ENCODE measurements at regions not wholly inside any gene's neighbourhood (a gene's known extent, or its start where the extent isn't known, plus 50 kb on each side); places are given as distances from the start of the nearest gene placed in this dataset.

GRCh38 chr2:122389694-122390093 is 634.2 kb downstream of the TSN start:
- no peak for TF ChIP-seq CTCF (conservative IDR thresholded peaks at IDR 0.05; ENCODE audit: control insufficient read depth, insufficient read depth, low read depth, low read length)

GRCh38 chr2:122390406-122390805 is 635.0 kb downstream of the TSN start:
- no peak overlapping the region for H3K4me3 ChIP-seq (ENCODE audit: control insufficient read depth, low read depth, low read length)
- TF ChIP-seq CTCF (conservative IDR thresholded peaks at IDR 0.05; ENCODE audit: control insufficient read depth, insufficient read depth, low read depth, low read length) = no peak
- no peak for DNase-seq (ENCODE audit: low read depth)

More at GRCh38 chr2:122389694-122390093, 634.2 kb downstream of the TSN start:
- DNase-seq (ENCODE audit: low read depth) = no peak
- no peak overlapping the region for H3K4me3 ChIP-seq (ENCODE audit: control insufficient read depth, low read depth, low read length)

GRCh38 chr2:122391726-122392125 is 636.3 kb downstream of the TSN start:
- H3K4me3 ChIP-seq (ENCODE audit: control insufficient read depth, low read depth, low read length) = no peak overlapping the region
- no peak for TF ChIP-seq CTCF (conservative IDR thresholded peaks at IDR 0.05; ENCODE audit: control insufficient read depth, insufficient read depth, low read depth, low read length)
- DNase-seq (ENCODE audit: low read depth) = no peak

- no peak overlapping the region for H3K4me3 ChIP-seq (ENCODE audit: control insufficient read depth, low read depth, low read length)
- no peak for DNase-seq (ENCODE audit: low read depth)
- TF ChIP-seq CTCF (conservative IDR thresholded peaks at IDR 0.05; ENCODE audit: control insufficient read depth, insufficient read depth, low read depth, low read length) = no peak
These were observed 640.2 kb downstream of the TSN start for GRCh38 chr2:122395687-122396086.

- H3K4me3 ChIP-seq (ENCODE audit: control insufficient read depth, low read depth, low read length) = no peak overlapping the region
- no peak for DNase-seq (ENCODE audit: low read depth)
- no peak for TF ChIP-seq CTCF (conservative IDR thresholded peaks at IDR 0.05; ENCODE audit: control insufficient read depth, insufficient read depth, low read depth, low read length)
These were observed 655.8 kb downstream of the TSN start for GRCh38 chr2:122411231-122411630.

GRCh38 chr2:122412360-122412759 is 656.9 kb downstream of the TSN start:
- DNase-seq (ENCODE audit: low read depth) = no peak
- H3K4me3 ChIP-seq (ENCODE audit: control insufficient read depth, low read depth, low read length) = no peak overlapping the region
- TF ChIP-seq CTCF (conservative IDR thresholded peaks at IDR 0.05; ENCODE audit: control insufficient read depth, insufficient read depth, low read depth, low read length) = no peak

GRCh38 chr2:122414902-122415301 is 659.5 kb downstream of the TSN start:
- H3K4me3 ChIP-seq (ENCODE audit: control insufficient read depth, low read depth, low read length) = no peak overlapping the region
- DNase-seq (ENCODE audit: low read depth) = no peak
- TF ChIP-seq CTCF (conservative IDR thresholded peaks at IDR 0.05; ENCODE audit: control insufficient read depth, insufficient read depth, low read depth, low read length) = no peak

All from fibroblast of mammary gland (primary cell).